ENCODE measurements at regions not wholly inside any gene's neighbourhood (a gene's known extent, or its start where the extent isn't known, plus 50 kb on each side); places are given as distances from the start of the nearest gene placed in this dataset.

GRCh38 chr7:46288010-46288409, 366.9 kb upstream of the IGFBP3 start:
- no peak for ATAC-seq
- peaks cover 0 to 27% (median 9%) of the 10 kb centered on the region in 12 donors for H3K4me1 ChIP-seq
- H3K9me3 ChIP-seq: no peaks in the 10 kb centered on the region
- intact Hi-C loops (cut with DNase I): no loop called here
- H3K27me3 ChIP-seq: no peaks in the 10 kb centered on the region
- no peak overlapping the region for H3K27ac ChIP-seq
- WGBS, 4 donors: 91 to 98% (median 97%) methylated on average over 2 of the region's 2 CpGs
- H3K4me3 ChIP-seq: no peak overlapping the region
- TF ChIP-seq CTCF (IDR thresholded peaks at IDR 0.05) (no peak), POLR2A (IDR thresholded peaks at IDR 0.05) (no peak)
- H3K36me3 ChIP-seq: no peaks in the 10 kb centered on the region
- no peak for DNase-seq

- no peak overlapping the region for H3K27ac ChIP-seq
- ATAC-seq (peak in 1 of 4 donors; percentile 78), DNase-seq (peak in 1 of 5 donors; percentile 35)
- H3K4me1 ChIP-seq: peaks cover 0 to 22% (median 9%) of the 10 kb centered on the region in 12 donors
- no peaks in the 10 kb centered on the region for H3K27me3 ChIP-seq
- intact Hi-C loops (cut with DNase I): no loop called here
- TF ChIP-seq POLR2A (IDR thresholded peaks at IDR 0.05) (no peak), CTCF (IDR thresholded peaks at IDR 0.05) (no peak)
- H3K9me3 ChIP-seq: no peaks in the 10 kb centered on the region
- no peaks in the 10 kb centered on the region for H3K36me3 ChIP-seq
- 65 to 74% (median 67%) methylated on average over 2 of the region's 2 CpGs for WGBS, 4 donors
- no peak overlapping the region for H3K4me3 ChIP-seq
These were observed 365.9 kb upstream of the IGFBP3 start for GRCh38 chr7:46286957-46287356.

GRCh38 chr7:46286356-46286755, 365.3 kb upstream of the IGFBP3 start:
- Histone ChIP-seq H3K4me1 (peaks cover 0 to 20% (median 7%) of the 10 kb centered on the region in 12 donors), H3K36me3 (no peaks in the 10 kb centered on the region), H3K4me3 (no peak overlapping the region), H3K9me3 (no peaks in the 10 kb centered on the region), H3K27ac (no peak overlapping the region), H3K27me3 (no peaks in the 10 kb centered on the region)
- intact Hi-C loops (cut with DNase I): no loop called here
- no peak for TF ChIP-seq POLR2A (IDR thresholded peaks at IDR 0.05)
- TF ChIP-seq CTCF (IDR thresholded peaks at IDR 0.05): no peak
- 90 to 94% (median 92%) methylated on average over 2 of the region's 2 CpGs for WGBS, 4 donors
- ATAC-seq (no peak), DNase-seq (no peak)

GRCh38 chr7:46285878-46286277, 364.8 kb upstream of the IGFBP3 start:
- 4 to 54% (median 49%) methylated on average over 1 of the region's 1 CpG for WGBS, 4 donors
- H3K27me3 ChIP-seq: no peaks in the 10 kb centered on the region
- no peak overlapping the region for H3K4me3 ChIP-seq
- ATAC-seq (no peak), DNase-seq (no peak)
- intact Hi-C loops (cut with DNase I): no loop called here
- TF ChIP-seq CTCF (IDR thresholded peaks at IDR 0.05): no peak
- no peak for TF ChIP-seq POLR2A (IDR thresholded peaks at IDR 0.05)
- no peak overlapping the region for H3K27ac ChIP-seq
- peaks cover 0 to 16% (median 5%) of the 10 kb centered on the region in 12 donors for H3K4me1 ChIP-seq
- H3K36me3 ChIP-seq: no peaks in the 10 kb centered on the region
- H3K9me3 ChIP-seq: no peaks in the 10 kb centered on the region

Measured in heart left ventricle (tissue), 16 donors.